CD4-positive, alpha-beta T cell treated with Interferon gamma for 1 hour (primary cell): ENCODE measurements at regions not wholly inside any gene's neighbourhood (a gene's known extent, or its start where the extent isn't known, plus 50 kb on each side); places are given as distances from the start of the nearest gene placed in this dataset.

Experiments used
- DNase-seq: peaks from one replicate; pipeline ENCODE4 v3.0.0-alpha.2; 2020

DNA sequence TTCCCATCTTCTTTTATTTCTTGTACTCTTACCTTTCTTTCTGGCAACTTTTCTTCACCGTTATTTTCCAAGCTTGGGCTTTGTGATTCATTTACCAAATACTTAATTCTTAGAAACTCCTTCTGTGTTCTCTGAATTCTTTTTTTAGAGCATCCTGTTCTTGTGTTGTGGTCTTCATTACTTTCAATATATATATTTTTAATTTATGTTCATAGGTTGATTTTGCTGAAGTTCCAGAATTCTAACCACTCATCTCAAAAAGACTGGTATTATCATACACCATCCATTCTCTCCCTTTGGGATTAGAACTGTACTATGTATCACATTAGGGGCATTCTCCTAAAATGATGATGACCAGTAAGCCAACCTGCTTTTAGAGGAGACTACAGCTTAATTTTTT is 362.3 kb upstream of the CBLB start:
- no peak for DNase-seq

DNA sequence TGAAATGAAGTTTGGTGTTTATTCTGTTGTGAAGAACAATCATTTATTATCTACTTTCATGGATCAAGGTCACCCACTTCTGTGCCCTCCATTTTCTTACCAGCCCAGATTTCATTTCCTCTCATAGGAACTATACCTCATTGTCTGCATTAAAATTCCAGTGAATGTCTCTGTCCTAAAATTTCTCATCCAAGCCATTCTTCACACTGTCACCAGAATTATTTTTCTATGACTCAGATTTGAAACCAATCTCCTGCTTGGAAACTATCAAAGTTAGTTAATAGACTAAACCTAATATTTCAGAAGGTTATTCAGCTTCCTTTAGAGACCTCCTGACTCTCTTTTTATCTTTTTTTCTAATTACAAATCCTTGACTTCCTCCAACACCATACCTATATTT is 364.1 kb upstream of the CBLB start:
- no peak for DNase-seq

DNA sequence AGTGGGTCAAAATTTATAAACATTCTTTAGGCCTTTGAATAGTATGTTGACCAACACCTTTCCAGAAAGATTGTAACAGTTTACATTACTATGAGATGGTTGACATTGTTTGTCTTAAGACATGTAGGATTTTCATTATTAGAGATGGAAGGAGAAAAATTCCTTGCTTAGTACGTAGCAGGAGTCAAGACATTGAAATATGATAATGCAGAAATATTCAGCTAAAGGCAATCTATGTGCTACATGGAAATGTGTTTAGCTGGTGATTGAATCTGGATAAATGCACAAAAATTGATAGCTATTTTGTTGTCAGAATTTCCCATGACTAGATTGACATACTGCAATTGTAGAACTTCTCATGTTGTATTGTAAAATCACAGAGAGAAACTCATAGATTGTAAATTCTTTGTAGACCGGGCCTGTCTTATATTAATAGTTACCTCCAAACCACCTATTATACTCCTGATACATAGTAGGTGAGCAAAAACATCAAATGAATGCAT is 370.4 kb upstream of the CBLB start:
- DNase-seq = no peak

DNA sequence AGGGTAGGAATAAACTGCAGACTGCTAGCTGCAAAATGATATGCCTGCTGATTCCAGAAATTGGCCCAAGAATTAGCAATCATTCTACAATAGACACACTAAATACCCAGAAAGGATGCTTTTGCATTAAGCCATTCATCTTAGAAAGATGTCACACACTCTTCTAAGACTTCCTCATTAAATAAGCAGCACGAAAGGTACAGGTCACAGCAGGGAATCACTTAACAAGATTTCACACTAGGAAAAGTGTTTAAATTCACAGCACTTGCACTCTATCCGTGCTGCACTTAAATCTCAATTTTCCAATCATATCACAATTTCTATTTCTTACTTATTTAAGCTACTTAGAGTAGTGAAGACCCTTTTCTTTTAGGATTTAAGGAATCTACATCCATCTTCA is 372.8 kb upstream of the CBLB start:
- no peak for DNase-seq

DNA sequence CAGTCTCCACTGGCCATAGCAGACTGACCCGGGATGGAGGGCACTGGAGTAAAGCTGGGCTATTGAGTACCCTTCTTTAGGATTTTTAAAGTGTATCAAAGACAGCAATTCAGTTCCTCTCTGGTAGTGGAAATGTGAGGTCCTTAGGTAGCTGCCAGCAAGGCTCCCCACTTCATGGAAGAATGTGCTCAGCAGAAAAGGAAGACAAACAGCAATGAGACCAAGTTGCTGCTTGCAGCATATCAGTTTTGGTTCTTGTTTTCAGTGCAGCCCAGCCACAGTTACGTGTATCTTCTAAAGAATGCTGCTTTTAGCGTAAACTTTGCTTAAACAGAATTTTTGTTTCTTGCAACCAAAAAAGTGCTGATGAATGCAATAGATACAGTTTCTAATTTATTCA is 374.0 kb upstream of the CBLB start:
- no peak for DNase-seq

DNA sequence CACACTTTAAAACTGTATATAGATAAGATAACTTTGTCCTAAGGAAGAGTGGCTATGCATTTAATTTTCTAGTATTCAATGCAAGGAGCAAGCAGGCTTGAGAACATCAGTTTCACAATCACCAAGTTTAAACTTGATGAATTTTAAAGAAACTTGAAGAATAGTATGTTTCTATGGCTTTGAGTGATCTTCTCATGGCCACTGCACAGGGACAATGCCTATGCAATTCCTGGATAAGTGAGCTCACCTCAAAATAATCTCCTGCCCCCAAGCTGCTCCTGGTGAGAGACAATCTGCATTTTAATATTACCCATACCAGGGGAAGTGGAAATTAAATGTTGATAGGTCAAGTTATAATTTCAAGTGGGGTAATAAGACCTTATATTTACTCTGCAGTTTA is 376.6 kb upstream of the CBLB start:
- no peak for DNase-seq

DNA sequence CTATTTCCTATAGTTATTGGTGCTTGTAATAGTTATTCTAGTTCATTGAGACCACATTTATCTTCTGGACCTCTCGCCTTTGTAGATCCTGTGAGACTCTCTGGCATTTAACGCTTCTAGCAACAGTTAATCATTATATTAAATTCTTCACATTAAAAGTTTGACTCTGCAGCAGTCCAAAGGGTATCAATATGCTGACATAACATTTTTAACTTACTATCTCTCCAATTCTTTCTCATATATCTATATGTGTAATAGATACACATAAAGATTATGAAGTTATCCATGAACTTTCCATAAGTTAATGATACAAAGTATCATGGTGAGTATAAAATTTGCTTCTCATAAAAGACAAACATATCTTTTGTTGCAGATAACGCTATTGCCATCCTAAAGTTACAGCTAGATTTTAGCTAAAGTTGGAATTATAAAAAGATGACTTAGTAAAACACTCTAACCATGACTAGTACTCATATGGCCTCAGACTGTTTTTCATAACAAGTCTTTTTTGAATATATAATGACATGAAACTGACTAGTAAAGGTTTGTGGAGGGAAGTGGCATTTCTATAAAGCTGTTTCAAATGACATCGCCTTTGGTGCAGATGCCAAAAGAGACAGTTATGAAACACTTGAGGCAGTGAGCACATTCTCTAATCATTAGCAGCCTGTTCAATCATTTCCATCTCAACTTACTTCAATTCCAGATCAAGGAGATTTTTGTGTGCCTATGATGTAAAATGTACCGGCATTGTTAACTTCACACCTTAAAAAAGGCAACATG is 379.3 kb upstream of the CBLB start:
- no peak for DNase-seq

DNA sequence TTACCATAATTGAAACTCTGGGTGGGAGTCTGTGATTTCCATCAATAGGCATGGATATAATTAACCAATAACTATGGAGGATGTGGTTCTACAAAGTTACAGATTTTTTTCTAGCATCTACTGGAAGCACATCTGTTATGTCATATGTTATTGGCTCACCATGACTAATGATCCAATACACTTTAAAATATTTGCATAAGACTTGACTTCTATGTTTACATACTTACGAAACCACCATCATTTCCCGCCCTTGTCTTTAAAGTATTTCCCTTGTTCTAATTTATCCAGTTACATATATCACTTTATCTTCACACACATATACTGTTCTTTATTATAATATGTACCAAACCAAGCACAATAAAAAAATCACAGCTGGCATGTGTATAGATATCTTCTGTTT is 380.3 kb upstream of the CBLB start:
- DNase-seq = no peak

DNA sequence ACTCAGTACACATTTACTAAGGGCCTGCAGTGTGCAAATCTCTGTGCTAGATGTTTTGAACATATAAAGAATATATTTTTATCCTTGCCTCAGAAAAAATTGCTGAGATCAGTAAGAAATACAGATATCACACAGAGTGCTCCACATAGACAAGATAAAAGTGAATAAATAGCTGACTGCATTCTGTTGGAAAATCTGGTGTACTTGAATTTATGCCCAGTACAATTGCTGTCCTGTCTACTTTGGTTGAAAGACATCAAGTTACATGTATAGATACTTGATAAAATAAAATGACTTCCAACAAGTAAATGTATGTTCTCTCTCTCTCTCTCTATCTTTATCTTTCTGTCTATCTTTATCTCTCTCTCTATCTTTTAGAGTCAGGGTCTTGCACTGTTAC is 381.2 kb upstream of the CBLB start:
- no peak for DNase-seq

DNA sequence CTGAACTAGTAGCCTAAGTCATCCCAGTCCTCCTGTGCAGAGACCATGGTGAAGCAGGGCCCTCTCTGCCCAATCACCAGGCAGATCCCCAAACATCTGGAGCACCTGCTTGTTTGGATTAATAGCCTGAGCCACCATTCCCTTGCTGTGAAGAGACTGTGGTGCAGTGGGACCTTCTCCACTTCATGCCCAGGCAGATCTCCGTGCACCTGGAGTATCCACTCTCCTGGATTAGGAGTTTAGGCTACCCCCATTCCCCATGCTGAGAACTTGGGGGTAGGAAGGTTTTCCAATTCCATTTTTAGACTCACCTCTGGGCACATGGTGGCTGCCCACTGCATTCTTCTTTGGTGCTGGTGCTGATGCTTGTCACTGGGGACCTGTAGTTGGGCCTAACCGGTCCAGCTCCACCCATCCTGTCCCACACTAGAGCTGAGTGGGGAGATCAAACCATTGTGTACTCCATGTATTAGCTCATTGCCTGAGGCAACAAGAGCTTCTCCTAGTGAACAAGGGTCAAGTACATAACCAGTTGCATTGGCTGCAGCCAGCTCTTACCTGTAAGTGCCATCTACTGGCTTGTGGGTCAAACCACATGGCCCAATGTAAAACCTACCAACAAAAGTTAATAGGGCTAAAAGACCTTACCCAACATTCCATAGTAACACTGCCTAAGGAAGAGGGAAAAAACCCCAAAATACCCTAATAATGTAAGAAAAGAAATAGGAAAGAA is 382.5 kb upstream of the CBLB start:
- DNase-seq = no peak

DNA sequence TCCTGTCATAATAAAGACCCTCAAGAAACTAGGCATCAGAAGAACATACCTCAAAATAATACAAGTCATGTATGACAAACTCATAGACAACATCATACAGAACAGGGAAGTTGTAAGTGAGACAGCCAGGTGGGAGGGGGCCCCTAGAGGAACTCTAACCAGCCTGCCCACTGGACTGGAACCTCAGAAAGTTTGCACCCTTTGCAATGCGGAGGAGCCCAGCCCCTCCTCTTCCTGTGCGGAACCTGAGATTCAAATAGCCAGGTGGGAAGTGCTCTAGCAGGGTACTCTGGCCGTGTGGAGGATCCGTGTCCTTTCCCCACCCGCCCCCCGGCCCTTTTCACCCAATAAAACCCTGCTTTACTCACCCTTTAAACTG is 387.0 kb upstream of the CBLB start:
- peak; percentile 57 for DNase-seq

DNA sequence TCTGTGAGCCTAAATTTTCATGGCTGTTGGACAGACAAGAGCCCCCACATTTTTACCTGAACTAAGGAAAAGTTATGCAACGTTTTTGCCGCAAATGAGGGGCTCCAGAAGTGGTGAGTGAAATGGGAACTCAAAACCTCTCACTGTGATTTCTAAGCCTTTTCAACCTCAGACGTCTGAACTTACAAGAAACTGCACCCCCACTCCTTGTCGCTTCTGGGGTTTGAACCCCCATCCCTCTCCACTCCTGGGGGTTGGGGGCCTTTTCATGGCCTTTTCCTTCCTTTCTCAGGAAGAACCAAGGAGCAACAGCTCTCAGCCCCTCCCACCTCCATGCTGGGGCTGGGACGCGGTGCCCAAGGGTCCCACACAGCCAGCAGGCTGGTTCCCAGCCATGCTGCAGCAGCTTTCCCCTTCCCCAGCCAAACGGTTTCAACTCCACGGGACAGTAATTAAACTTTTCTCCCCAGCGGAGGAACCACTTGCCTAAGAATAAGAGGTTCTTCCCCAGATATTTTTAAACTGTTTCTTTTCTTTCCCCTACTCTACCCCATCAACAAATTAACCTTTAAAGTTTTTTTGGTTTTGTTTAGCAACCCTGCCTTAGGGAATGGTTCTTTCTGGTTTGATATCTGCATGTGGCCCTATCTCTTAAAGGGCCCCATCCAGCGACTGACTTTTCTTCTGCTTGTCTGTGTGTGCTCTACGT is 387.6 kb upstream of the CBLB start:
- DNase-seq = no peak

DNA sequence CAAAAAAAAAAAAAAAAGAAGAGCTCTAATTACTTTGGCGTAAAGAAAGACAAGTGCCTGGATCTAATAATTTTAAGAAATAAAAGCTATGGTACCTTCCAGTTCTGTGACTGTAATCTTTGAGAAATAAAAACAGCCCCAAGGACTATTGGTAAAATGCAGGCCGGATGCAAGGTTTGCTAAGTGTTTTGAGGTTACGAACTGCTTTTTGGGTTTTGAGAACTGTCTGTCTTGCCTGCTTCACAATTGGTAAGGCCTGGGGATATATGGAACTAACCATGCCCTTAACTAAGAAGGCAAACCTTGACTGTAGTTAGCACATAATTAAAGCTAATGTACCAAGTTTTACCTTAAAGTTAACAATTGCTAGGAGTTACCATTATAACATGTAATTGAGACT is 388.4 kb upstream of the CBLB start:
- no peak for DNase-seq

DNA sequence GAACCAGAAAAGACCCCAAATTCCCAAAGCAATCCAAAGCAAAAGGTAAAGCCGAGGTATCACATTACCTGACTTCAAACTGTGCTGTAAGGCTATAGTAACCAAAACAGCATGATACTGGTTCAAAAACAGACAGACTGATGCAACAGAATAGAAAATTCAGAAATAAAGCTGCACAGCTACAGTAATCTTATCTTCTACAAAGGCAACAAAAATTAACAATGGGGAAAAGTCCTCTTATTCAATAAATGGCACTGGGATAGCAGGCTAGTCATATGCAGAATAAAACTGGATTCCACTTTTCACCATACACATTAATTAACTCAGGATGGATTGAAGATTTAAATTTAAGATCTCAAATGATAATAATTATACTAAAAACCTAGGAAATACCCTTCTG is 392.6 kb upstream of the CBLB start:
- no peak for DNase-seq

DNA sequence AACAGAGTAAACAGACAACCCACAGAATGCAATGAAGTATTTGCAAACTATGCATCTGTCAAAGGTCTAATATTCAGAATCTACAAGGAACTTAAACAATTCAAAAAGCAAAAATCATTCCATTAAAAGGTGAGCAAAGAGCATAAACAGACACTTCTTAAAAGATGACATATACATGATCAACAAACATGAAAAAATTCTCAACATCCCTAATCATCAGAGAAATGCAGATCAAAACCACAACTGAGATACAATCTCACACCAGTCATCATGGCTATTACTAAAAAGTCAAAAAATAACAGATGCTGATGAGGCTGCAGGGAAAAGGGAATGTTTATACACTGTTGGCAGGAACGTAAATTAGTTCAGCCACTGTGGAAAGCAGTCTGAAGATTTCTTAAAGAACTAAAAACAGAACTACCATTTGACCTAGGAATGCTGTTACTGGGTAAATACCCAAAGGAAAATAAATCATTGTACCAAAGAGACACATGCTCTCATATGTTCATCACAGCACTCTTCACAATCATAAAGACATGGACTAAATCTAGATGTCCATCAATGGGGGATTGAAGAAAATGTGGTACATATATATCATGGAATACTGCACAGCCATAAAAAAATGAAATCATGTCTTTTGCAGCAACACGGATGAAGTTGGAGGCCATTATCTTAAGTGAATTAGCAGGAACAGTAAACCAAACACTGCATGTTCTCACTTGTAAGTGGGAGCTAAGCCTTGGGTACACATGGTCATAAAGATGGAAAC is 393.3 kb upstream of the CBLB start:
- DNase-seq = no peak

DNA sequence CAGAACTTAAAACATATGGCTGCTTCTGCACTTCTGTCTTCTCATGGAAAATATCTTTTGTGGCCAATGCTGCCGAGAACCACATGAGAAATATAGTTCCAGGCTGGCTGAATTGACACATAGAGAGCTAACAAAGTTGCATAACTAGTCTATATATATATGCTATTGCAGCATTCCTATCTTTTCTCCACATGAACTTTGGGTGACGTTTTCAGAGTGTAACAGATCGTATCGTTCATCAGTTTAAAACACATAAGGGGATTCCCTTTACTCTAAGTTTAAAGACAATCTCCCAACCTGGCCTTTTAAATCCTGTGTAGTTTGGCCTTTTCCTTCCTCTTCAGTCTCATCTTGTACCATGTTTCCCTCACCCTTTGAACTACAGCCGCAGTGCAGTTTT is 394.2 kb upstream of the CBLB start:
- DNase-seq = no peak

DNA sequence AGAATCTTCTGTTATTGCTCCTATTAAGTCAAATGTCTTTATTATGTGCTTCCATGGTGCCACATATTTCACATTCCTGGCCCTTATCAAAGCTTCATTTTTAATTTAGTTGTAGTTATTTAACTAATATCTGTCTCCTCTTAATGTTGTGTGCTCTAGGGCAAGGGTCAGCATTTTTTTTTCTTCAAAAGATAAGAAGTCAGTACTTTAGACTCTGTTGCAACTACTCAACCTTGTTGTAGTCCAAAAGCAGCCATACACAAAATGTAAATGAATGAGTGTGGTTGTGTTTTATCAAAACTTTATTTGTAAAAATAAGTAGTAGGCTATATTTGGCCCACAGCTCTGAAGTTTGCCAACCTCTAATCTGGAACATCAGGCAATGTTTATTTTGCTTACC is 394.7 kb upstream of the CBLB start:
- no peak for DNase-seq

DNA sequence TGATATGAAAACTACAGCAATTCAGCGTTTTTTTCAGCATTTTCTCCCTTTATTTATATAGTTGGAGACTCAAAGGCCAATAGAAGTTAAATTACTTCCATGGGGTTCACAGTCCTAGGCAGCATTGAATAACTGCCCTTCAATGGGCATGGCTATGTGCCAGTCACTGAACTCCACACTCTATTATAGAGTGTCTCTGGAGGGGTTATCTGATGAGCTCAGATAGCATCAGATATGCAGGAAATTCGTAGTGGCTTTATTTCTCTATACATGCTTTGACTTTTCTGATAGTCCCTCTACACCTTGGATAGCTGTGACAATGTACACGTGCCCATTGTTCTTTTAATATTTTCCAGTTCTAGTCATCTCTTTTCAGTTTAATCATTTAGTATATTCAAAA is 396.9 kb upstream of the CBLB start:
- DNase-seq = no peak

DNA sequence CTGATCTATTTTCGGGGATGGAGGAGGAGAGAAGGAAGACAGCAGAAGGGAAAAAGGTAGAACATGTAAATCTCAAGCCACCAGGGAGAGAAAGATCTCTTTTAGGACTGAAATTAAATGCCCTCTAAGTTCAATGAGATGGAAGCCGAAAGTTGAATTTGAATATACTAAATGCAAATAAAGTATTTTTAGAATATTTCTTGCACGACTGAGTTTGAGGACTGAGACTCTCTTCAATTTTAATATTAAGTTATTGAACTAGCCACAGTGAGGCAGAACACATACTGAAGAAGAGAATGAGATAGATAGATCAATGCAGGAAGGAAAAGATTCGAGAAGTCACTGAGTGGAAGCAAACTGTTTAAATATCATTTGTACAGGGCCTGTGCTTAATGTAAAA is 399.9 kb upstream of the CBLB start:
- DNase-seq = no peak

DNA sequence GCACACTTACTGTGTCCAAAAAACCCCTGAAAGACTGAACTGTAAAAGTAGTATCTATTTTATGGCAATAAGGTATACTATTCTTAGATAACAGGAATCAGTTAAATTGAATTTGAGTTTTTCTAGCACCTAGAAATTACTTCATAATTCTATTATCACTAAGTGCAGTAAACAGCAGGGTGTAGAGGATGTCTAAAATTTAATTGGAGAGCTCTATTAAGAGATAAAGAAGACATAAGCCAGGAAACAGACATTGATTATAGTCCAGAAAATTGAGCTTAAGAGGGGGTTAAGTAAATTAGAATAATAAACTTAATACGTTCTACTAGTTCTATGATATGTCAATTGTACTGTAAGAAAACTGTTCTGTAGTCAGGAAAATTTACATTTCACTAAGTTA is 403.5 kb upstream of the CBLB start:
- DNase-seq = no peak

DNA sequence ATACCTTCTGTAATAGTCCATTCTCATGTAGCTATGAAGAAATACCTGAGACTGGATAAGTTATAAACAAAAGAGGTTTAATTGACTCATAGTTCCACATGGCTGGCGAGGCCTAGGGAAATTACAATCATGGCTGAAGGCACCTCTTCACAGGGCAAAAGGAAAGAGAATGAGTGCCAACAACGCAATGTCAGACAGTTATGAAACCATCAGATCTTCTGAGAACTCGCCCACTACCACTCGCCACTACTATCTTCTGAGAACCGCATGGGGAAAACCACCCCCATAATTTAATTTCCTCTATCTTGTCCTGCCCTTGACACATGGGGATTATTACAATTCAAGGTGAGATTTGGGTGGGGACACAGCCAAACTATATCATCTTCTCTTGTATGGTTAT is 406.8 kb upstream of the CBLB start:
- no peak for DNase-seq

DNA sequence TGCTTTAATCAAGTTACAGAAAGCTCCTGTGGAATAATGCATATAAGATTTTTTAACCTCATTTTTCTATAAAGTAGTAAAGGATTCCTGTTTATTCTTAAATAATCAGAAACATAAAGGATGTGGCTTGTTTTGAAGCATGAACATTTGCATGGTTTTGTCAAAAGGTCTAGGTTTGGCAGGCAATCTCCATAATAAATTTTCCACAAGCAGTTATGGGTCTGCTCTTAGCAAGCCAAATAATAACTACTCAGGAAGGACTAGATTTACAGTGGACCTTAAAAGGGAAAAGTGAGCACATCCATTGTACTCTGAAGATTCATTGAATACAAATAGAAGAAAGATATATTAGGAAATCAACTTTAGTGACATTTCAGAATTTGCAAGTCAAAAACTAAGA is 407.3 kb upstream of the CBLB start:
- DNase-seq = no peak
